Erythroblast (primary cell): ENCODE measurements at regions not wholly inside any gene's neighbourhood (a gene's known extent, or its start where the extent isn't known, plus 50 kb on each side); places are given as distances from the start of the nearest gene placed in this dataset.

Source experiments
- GATA1 ChIP-seq: IDR thresholded peaks from 2 replicates; pipeline ENCODE4 v1.6.1; 2011; ENCODE audit warnings: low read depth, mild to moderate bottlenecking, control low read depth, low read length, moderate library complexity
- POLR2A ChIP-seq: IDR thresholded peaks from 2 replicates; pipeline ENCODE4 v1.6.1; 2011; ENCODE audit warnings: mild to moderate bottlenecking, low read length

DNA sequence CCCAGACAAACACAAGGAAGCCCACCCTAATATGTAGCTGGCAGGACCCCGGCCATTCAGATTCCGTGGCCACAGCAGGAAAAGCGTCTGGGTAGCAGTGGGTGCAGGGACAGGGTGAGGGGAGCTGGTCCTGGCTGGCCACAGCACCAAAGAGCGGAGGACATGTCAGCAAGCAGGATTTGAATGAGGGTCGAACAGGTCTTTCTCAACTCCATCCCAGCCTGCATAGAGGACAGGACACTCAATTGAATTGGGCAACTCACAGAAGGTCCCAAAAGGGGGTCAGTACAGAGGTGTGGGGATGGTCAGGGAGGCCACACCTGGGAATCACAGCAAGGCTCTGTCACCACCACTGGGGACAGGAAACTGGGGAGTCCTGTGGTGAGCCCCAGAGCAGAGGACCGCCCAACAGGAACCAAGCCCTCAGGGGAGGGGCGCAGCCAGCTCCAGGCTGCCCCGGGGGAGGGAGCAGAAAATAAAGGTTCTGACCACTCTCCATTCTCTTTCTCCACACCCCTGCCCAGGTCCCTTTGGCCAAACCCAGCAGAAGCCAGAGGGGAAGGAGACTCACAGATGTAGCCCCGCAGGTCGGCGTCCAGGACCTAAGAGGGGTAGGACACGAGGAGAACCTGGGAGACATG lies 108.7 kb upstream of the PPP2R2D start:
- TF ChIP-seq POLR2A: no peak
- TF ChIP-seq GATA1: no peak
